AG09319 (cell line): ENCODE measurements at regions not wholly inside any gene's neighbourhood (a gene's known extent, or its start where the extent isn't known, plus 50 kb on each side); places are given as distances from the start of the nearest gene placed in this dataset.

ENCODE experiments used
- DNase-seq: peaks from one replicate; pipeline ENCODE4 v3.0.0-alpha.2; 2010; ENCODE audit warnings: low read depth; ENCODE audit errors: extremely low read depth
- CTCF ChIP-seq: IDR thresholded peaks from 2 replicates; pipeline ENCODE4 v1.5.1; 2011; ENCODE audit warnings: low read depth, mild to moderate bottlenecking, inconsistent platforms, low read length, moderate library complexity

GRCh38 chr11:16448123-16448717 lies 91.9 kb upstream of the SOX6 start:
- no peak for TF ChIP-seq CTCF
- DNase-seq: no peak

GRCh38 chr11:16441461-16441860 lies 85.1 kb upstream of the SOX6 start:
- DNase-seq: no peak
- no peak for TF ChIP-seq CTCF

GRCh38 chr11:16440136-16440535 lies 83.8 kb upstream of the SOX6 start:
- no peak for DNase-seq
- TF ChIP-seq CTCF: no peak

- DNase-seq: no peak
- no peak for TF ChIP-seq CTCF
These were observed 77.7 kb upstream of the SOX6 start for GRCh38 chr11:16434036-16434435.

GRCh38 chr11:16430674-16431073 lies 74.3 kb upstream of the SOX6 start:
- DNase-seq: no peak
- no peak for TF ChIP-seq CTCF

GRCh38 chr11:16421826-16422225 lies 65.5 kb upstream of the SOX6 start:
- DNase-seq: no peak
- no peak for TF ChIP-seq CTCF

- no peak for TF ChIP-seq CTCF
- no peak for DNase-seq
These were observed 62.2 kb upstream of the SOX6 start for GRCh38 chr11:16418428-16419097.
